Inflammatory macrophage (primary cell): ENCODE measurements at regions not wholly inside any gene's neighbourhood (a gene's known extent, or its start where the extent isn't known, plus 50 kb on each side); places are given as distances from the start of the nearest gene placed in this dataset.
"Not testable (repeated sequence)": the region's sequence is repeated elsewhere in the genome, so short reads cannot be mapped to it uniquely, and the experiment has no call there.

Experiments used
- DNase-seq, 2 donors: peaks; one replicate each; pipeline ENCODE4 v3.0.0-alpha.2; 2020 to 2022

DNA sequence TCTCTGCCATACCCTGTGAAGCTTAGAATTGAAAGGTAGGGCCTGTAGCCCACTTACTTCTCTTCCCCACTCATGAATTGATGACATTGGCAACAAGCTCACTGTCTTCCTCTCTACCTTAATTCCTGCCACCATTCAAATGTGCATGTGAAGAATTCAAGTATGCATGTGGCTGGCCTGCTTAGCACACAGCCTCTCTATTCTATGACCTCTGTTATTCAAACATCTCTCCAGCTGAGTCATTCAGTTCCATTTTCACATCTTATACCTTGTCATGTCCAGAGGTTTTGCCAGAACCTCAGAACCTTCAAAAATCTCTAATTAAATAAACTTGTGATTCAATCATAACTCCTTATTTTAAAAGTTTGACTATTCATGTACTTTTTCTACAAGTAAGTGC is 114.7 kb upstream of the MAN2A1 start:
- no peak for DNase-seq

DNA sequence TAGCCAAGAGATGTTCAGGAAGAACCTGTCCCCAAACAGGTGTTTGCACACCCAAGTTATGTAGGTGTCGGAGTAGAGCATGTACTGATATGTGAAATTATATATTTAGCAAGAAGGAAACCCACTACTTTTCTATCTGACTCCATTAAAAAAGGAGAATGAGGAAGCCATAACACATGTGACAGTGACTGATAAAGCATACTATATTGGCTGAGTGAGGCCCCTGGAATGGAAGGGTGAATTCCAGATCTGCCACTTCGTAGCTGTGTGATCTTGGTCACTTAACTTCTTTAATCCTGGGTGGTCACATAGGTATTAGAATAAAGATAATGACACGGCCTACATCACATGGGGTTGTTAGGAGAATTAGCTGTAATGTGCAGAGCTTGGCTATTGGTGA is 116.0 kb upstream of the MAN2A1 start:
- DNase-seq = no peak

DNA sequence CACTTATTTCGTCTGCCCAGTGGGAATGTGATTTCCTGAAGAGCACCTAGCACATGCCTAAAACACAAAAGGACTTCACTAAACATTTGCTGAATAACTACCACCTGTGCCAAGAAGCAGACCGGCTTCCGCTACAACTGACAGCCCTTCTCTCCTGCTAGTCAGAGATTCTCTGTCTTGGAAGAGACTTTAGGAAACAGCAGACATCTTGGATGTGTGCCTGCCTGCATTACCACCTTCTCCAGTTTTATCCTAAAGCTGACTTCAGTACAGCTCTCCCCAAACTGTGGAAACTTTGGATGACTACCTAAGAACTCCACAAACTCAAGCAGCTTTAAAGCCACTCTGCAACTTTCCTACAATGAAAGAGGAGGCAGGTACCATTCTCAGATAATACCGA is 116.5 kb upstream of the MAN2A1 start:
- no peak for DNase-seq

DNA sequence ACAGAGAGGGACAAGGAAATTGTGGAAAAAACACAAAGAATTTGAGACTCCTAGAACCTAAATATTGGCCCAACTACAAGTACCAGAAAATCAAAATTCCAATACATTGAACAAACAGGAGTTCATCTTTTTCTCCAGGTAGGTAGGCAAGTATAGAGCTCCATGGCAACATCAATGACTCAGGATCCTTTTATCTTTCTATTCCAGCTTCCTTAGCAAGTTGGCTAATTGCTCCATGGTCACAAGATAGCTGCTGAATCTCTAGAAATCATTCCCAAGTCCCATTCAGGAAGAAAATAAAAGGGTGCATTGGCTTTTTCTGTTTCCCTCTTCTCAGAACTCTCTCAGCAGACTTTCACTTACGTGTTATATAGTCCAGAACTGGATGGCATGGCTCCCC is 117.9 kb upstream of the MAN2A1 start:
- no peak for DNase-seq

DNA sequence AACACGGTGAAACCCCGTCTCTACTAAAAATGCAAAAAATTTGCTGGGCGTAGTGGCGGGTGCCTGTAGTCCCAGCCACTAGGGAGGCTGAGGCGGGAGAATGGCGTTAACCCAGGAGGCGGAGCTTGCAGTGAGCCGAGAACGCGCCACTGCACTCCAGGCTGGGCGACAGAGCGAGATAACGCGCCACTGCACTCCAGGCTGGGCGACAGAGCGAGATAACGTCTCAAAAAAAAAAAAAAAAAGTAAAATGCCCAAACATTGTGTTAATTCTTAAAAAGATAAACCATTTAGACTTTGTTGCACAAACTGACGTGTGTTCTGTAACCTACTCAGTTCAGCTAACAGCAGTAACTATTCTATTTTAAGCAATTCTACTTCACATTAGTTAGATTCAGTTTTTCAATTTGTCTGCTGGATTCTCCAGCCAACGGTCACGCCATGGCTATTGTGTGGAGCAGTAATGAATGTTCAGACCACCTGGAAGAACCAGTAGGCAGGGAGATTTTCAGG is 119.3 kb upstream of the MAN2A1 start:
- DNase-seq = no peak

DNA sequence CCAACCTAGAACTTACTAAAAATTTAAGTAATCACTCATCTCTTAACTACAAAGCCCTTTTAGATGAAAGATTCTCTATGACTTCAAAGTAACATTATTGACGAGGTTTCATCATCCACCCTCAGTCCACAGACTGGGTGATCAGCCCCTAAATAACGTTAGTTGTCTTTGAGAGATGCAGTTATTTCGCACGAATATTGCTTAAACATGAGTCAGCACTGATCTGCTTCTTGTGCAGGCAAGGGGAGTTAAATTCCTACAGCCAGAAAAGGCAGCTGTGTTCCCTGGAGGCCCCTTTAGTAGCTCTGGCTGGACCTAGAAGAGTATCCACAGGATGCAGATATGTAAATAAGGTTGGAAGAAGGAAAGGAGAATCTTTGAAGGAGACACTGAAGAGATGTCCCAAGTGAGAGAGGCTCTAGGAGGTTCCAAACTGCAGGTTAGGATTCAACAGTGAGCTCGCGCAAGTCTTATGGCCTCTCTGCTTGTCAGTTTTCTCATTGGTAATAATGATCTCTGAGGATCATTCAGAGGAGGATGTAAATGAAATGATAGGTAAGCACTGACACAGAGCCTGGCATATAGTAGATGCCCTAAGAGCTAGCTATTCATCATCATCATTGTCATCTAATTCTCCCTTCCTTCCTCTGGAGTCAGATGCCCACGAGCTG is 122.2 kb upstream of the MAN2A1 start:
- DNase-seq = no peak

DNA sequence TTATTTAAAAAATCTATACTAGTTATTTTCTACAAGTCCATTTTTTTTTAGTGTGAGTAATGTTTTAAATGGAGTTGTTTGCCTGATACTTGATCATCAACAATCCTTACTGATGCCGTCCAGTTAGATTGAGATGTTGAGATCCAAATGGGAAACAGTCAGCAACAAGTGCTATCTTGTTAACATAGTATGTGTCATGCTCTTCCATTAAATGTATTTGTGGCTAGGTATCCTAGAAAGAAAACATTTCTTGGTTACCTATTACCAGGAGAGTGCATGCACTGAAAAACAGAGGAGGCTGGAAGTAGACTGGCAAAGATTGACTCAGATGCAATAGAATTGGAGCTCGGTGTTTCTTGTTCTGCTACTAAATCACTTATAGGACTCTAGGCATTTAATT is 123.4 kb upstream of the MAN2A1 start:
- DNase-seq = no peak

DNA sequence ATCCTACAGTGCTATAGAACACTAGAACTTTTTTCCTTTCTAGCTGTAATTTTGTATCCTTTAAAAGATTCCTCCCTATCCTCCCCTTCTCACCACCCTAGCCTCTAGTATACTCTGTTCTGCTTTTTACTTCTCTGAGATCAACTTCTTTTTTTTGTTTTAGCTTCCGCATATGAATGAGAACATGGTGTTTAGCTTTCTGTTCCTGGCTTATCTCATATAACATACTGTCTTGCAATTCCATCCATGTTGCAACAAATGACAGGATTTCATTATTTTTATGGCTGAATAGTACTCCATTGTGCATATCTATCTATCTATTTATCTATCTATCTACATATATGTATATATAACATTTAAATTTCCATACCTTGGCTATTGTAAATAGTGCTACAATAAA is 126.0 kb upstream of the MAN2A1 start:
- DNase-seq = peak; percentile 21 to 78

DNA sequence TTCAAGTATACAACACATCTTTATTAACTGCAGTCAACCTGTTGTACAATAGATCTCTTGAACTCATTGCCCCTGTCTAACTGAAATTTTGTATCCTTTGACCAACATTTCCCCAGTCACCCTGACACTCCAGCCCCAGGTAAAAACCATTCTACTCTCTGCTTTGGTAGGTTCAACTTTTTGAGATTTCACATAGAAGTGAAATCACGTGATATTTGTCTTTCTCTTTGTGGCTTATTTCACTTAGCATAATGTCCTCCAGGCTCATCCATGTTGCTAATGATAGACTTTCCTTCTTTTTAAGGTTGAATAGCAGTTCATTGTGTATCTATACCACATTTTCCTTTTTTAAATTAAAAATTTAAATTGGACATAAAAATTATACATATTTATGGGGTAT is 126.5 kb upstream of the MAN2A1 start:
- DNase-seq = no peak

DNA sequence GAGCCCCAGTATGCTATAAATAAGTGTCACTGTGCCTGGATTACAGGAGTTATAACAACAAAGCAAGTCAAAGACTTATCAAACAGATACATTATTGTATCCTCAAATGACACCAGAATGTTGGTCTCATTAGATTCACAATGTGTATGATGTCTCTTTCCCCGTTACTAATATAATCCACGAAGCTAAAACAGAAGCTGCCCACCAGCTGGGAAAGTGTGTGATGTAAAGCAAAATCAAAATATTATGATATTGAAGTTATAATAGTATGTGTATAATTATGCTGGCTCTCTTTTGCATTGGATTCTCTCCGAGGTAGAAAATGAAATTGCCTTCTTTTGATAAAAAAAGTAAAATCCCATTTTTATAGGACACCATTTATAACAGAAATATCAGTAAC is 127.3 kb upstream of the MAN2A1 start:
- DNase-seq = no peak

DNA sequence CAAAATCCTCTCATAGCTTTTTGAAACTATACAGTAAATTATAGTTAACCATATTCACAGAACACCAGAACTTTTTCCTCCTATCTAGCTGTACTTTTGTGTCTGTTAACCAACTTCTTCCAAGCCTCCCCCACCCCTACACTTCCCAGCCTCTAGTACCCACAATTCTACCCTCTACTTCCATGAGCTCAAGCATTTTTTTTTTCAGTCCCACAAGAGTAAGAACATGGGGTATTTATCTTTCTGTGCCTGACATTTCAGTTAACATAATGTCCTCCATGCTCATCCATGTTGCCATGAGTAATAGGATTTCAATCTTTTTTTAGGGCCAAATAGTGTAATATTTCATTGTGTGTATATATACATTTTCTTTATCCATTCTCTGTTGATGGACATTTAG is 128.3 kb upstream of the MAN2A1 start:
- no peak for DNase-seq

DNA sequence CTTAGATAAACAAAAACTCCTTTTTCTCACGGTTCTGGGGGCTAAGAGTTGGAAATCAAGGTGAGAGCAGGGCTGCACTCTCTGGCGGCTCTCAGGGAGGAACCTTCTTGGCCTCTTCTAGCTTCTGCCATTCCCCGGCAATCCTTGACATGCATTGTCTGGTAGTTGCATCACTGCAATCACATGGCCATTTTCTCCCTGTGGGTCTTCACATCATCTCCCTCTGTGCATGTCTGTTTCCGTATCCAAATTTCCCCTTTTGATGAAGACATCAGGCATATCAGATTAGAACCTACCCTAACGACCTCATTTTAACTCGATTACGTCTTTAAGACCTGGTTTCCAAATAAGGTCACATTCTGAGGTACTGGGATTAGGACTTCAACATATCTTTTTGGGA is 129.2 kb upstream of the MAN2A1 start:
- no peak for DNase-seq

DNA sequence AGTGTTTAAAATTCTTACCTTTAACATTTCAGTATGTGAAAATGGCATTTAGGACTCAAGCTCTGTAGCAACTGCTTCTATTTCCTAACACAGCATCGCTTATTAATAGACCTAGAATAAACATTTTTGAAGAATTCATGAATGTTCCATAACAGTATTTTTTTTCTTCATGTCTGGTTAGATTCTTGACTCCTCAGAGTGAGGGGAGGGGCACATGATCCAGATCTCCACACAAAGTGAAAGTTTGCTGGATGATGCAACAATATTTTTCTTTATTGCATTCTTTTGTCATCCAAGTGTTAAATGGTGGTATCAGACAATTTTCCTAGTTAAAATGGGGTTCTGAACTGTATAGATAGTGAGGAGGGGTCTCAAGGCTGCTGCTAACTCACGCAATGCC is 130.8 kb upstream of the MAN2A1 start:
- DNase-seq = no peak

DNA sequence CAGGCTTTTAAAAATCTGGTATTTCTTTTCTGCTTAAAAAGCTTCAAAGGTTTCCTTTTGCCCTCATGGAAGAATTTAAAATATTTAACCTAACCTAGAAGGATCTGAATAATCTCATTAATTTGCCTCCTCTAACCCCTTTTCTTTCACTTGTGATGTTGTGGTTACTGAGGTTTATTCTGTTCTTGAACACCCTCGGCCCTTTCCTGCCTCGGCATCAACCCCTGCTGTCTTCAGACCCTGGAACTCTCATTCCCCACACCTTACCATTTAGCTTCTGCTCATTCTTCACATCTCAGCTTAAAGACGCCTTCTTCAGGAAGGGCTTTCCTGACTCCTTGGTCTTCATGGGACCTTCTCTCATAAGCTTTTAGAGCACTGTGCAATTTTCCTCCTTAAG is 131.4 kb upstream of the MAN2A1 start:
- no peak for DNase-seq

DNA sequence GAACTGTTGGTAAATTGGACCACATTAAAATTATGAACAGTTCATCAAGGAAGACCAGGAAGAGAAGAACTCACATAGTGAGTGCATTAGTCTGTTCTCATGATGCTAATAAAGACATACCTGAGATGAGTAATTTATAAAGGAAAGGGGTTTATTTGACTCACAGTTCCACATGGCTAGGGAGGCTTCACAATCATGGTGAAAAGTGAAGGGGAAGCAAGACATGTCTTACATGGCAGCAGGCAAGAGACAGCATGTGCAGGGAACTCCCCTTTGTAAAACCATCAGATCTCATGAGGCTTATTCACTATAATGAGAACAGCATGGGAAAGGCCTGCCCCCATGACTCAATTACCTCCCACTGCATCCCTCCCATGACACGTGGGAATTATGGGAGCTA is 135.9 kb upstream of the MAN2A1 start:
- DNase-seq = peak; percentile 2 to 21

DNA sequence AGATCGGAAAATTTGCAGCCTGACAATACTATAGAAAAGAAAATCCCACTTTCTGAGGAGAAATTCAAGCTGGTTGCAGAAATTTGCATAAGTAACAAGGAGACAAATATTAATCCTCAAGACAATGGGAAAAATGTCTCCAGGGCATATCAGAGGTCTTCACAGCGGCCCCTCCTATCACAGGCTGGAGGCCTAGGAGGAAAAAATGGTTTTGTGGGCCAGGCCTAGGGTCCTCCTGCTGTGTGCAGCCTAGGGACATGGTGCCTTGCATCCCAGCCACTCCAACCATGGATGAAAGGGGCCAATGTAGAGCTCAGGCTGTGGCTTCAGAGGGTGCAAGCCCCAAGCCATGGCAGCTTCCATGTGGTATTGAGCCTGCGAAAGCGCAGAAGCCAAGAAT is 138.5 kb upstream of the MAN2A1 start:
- DNase-seq = not testable (repeated sequence)

DNA sequence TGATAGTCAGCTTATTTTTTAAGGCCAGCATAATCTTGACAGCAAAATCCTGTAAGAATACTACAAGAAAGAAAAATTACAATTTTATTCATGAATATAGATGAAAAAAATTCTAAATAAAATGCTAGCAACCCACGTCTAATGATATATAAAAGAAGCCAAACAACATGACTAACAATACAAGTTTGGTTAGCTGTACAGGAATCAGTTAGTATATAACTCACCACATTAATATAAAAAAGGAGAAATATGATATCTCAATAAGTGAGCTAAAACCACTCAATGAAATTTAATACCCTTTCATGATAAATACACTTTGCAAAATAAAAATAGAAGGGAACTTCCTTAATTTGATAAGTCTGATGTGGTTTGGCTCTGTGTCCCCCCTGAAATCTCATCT is 139.7 kb upstream of the MAN2A1 start:
- DNase-seq = no peak

DNA sequence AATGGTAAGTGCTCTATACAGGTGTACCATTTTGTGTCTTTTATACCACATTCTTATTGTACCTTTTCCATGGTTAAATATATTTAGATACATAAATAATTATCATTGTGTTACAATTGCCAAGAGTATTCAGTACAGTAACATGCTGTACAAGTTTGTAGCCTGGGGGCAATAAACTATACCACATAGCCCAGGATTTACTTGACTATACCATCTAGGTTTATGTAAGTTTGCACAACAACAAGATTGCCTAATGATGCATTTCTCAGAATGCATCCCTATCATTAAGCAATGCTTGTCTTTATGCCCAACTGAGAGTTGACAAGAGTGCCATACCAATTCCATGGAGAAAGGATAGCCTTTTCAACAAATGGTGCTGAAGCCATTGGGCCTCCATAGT is 136.7 kb upstream of the PJA2 start:
- peak; percentile 3 to 32 for DNase-seq

DNA sequence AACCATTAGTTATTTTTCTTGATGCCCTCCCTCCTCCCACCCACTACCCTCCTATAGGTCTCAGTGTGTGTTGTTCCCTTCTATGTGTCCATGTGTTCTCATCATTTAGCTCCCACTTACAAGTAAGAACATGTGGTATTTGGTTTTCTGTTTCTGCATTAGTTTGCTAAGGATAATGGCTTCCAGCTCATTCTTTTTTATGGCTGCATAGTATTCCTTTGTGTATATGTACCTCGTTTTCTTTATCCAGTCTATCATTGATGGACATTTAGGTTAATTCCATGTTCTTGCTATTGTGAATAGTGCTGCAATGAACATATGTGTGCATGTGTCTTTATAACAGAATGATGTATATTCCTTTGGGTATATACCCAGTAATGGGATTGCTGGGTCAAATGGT is 135.1 kb upstream of the PJA2 start:
- not testable (repeated sequence) for DNase-seq

DNA sequence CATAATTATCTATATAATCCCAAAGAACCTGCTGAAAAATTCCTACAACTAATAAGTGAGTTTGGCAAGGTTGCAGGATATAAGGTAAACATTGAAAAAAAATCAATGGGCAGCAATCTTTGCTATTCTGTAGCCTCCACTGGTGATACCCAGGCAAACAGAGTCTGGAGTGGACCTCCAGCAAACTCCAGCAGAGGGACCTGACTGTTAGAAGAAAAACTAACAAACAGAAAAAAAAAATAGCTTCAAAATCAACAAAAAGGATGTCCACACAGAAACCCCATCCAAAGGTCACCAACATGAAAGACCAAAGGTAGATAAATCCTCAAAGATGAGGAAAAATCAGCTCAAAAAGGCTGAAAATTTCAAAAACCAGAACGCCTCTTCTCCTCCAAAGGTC is 128.9 kb upstream of the PJA2 start:
- DNase-seq = not testable (repeated sequence)

DNA sequence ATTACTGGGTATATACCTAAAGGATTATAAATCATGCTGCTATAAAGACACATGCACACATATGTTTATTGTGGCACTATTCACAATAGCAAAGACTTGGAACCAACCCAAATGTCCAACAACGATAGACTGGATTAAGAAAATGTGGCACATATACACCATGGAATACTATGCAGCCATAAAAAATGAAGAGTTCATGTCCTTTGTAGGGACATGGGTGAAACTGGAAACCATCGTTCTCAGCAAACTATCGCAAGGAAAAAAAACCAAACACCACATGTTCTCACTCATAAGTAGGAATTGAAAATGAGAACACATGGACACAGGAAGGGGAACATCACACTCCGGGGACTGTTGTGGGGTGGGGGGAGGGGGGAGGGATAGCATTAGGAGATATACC is 125.3 kb upstream of the PJA2 start:
- DNase-seq = not testable (repeated sequence)

DNA sequence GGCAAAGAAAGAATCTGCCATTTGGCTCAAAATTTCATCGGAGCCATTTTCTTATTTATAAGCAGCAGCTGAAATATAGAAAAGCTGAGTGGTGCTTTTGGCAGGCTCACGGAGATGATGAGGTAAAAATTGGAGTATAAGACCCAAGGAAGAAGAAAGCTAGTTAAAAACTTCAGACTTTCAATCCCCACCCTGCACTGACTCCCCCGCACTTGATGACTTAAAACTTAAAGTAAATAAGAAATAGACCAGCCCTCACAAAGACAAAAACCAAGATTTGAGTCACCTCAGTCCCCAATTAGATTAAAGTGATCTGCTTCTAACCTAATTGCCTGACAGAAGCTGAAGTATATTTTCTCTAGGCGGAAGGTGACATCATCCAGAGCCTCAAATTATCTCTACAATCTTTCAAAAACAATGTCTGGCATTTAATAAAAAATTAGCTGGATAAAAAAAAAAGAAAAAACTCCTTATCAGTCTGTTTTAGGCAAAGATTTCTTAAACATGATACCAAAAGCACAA is 124.0 kb upstream of the PJA2 start:
- DNase-seq = no peak

DNA sequence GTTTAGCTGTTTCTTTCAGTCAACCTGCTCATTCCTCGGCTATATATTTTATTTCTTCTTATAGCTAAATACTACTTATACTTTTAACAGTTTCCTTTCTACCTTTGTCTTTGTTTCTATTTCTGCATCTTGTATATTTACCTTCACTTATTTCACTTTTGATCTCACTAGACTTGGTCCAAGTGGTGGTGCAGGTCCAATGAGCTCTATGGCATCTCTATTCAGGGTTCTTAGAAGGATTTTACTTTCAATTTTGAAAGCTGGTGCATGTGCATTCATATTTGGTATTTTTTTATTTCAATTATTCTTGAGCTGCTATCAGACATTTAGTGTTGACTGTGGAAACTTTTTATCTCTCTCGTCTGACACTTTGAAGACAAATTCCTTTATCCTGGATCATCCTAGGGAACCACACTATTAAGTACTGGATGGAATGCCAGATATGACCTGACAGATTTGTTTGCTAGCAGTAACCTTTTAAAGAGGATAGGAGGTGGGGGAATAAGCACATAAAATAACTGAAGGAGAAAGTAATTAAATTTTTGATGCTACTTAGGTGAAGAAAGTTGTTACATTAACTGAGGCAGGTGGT is 123.1 kb upstream of the PJA2 start:
- DNase-seq = no peak

DNA sequence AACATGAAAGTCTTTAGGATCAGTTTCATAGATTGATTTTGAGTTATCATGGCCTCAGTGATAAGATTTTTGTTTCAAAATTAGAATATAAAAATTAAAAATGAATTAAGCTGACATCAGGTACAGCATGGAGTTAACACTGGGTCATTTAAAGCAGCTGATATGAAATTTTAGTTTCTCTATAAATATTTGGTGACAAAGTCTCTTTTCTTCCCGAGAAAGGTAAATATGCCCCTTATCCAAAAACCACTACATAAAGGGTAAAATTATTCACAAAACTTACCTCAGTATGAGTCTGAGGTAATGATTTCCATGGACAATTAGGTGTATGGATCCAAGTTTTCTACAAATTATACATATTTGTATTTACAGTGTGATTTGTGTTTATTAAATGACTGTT is 121.5 kb upstream of the PJA2 start:
- DNase-seq = no peak

DNA sequence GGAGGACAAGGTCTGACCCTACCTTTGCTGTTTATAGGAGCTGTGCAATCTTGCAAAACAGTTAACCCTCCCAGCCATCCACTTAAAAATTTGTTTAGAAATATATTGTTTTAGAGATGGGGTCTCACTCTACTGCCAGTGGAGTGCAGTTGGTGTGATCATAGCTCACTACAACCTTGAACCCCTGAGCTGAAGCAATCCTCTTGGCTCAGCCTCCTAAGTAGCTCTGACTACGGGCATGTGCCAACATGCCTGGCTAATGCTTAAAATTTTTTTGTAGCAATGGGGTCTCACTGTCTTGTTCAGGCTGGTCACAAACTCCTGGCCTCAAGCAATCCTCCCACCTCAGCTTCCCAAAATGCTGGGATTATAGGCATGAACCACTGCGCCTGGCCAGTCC is 120.2 kb upstream of the PJA2 start:
- DNase-seq = no peak
